ENCODE measurements at regions not wholly inside any gene's neighbourhood (a gene's known extent, or its start where the extent isn't known, plus 50 kb on each side); places are given as distances from the start of the nearest gene placed in this dataset.

GRCh38 chr5:67793966-67794365 lies 421.6 kb upstream of the PIK3R1 start:
- Histone ChIP-seq H4K20me1 (ENCODE audit: insufficient read depth) (no peaks in the 10 kb centered on the region), H3K9me2 (no peaks in the 10 kb centered on the region), H3K9me3 (no peaks in the 10 kb centered on the region), H2AFZ (ENCODE audit: low read depth) (no peak overlapping the region), H3K4me1 (ENCODE audit: control insufficient read depth in 1 of 2, insufficient read depth in 2 of 2, low read depth in 1 of 2, low read length in 1 of 2) (no peaks in the 10 kb centered on the region), H3K27ac (ENCODE audit: low read depth in 2 of 2, low read length in 1 of 2) (no peak overlapping the region), H3K4me2 (no peak overlapping the region), H3K79me2 (ENCODE audit: insufficient read depth) (no peaks in the 10 kb centered on the region), H3K27me3 (ENCODE audit: insufficient read depth) (no peaks in the 10 kb centered on the region), H3F3A (replicated peaks; ENCODE audit: insufficient read depth) (no peaks in the 10 kb centered on the region), H3K4me3 (ENCODE audit: low read depth in 2 of 2, low read length in 1 of 2) (no peak overlapping the region), H3K36me3 (replicated peaks in 1 of 2; ENCODE audit: control insufficient read depth in 1 of 2, insufficient read depth in 2 of 2, low read length in 1 of 2) (no peaks in the 10 kb centered on the region), H3K9ac (no peak overlapping the region)
- POLR2A ChIA-PET = no interaction called here
- CTCF ChIA-PET = no interaction called here
- WGBS (ENCODE audit: low lambda C conversion rate) = 54% methylated on average over 2 of the region's 2 CpGs
- TF ChIP-seq MAX (IDR thresholded peaks at IDR 0.05; ENCODE audit: low read depth) = no peak
- no peak for TF ChIP-seq JUND (IDR thresholded peaks at IDR 0.05)
- TF ChIP-seq NRF1 (IDR thresholded peaks at IDR 0.05; ENCODE audit: low read depth, low read length) = no peak
- no peak for TF ChIP-seq SMC3 (IDR thresholded peaks at IDR 0.05; ENCODE audit: low read depth, low read length)
- no peak for TF ChIP-seq POLR2AphosphoS5 (IDR thresholded peaks at IDR 0.05; ENCODE audit: low read depth, low read length)
- no peak for TF ChIP-seq CTCF (IDR thresholded peaks at IDR 0.05)
- TF ChIP-seq TAF1 (IDR thresholded peaks at IDR 0.05; ENCODE audit: borderline replicate concordance, low read depth, low read length) = no peak
- TF ChIP-seq ELF1 (IDR thresholded peaks at IDR 0.05) = no peak
- TF ChIP-seq RFX5 (IDR thresholded peaks at IDR 0.05; ENCODE audit: low read length) = no peak
- TF ChIP-seq ZBTB33 (IDR thresholded peaks at IDR 0.05; ENCODE audit: borderline replicate concordance, low read depth) = no peak
- no peak for TF ChIP-seq GABPA (IDR thresholded peaks at IDR 0.05; ENCODE audit: low read depth)
- TF ChIP-seq RXRA (IDR thresholded peaks at IDR 0.05; ENCODE audit: borderline replicate concordance, low read depth) = no peak
- TF ChIP-seq FOXM1 (IDR thresholded peaks at IDR 0.05; ENCODE audit: low read depth) = no peak
- no peak for TF ChIP-seq GATA2 (CRISPR knock-in tag; IDR thresholded peaks at IDR 0.05)
- no peak for TF ChIP-seq TEAD4 (IDR thresholded peaks at IDR 0.05; ENCODE audit: borderline replicate concordance, insufficient read depth)
- no peak for TF ChIP-seq CHD2 (IDR thresholded peaks at IDR 0.05; ENCODE audit: low read length, partially characterized antibody)
- DNase-seq = no peak

- TF ChIP-seq MXI1 (IDR thresholded peaks at IDR 0.05; ENCODE audit: low read depth, low read length) = no peak
- TF ChIP-seq FOSL2 (IDR thresholded peaks at IDR 0.05; ENCODE audit: borderline replicate concordance, low read depth) = no peak
- no peak for TF ChIP-seq NFIC (IDR thresholded peaks at IDR 0.05; ENCODE audit: borderline replicate concordance)
- no peak for TF ChIP-seq GATA2 (CRISPR knock-in tag; IDR thresholded peaks at IDR 0.05)
- TF ChIP-seq FOXJ3 (CRISPR knock-in tag; IDR thresholded peaks at IDR 0.05) = no peak
- no peak for TF ChIP-seq NRF1 (IDR thresholded peaks at IDR 0.05; ENCODE audit: low read depth, low read length)
- TF ChIP-seq ZBTB33 (IDR thresholded peaks at IDR 0.05; ENCODE audit: borderline replicate concordance, low read depth) = no peak
- TF ChIP-seq FOXM1 (IDR thresholded peaks at IDR 0.05; ENCODE audit: low read depth) = no peak
- no peak for TF ChIP-seq CTCF (IDR thresholded peaks at IDR 0.05)
- no peak for TF ChIP-seq EZH2phosphoT487 (IDR thresholded peaks at IDR 0.05; ENCODE audit: borderline replicate concordance, low read depth)
- no peak for TF ChIP-seq POLR2AphosphoS5 (IDR thresholded peaks at IDR 0.05; ENCODE audit: low read depth, low read length)
- WGBS (ENCODE audit: low lambda C conversion rate) = 14% methylated on average over 1 of the region's 1 CpG
- H3K27me3 ChIP-seq (ENCODE audit: insufficient read depth) = no peaks in the 10 kb centered on the region
- CTCF ChIA-PET = no interaction called here
- H3K4me3 ChIP-seq (ENCODE audit: low read depth in 2 of 2, low read length in 1 of 2) = no peak overlapping the region
- no peak overlapping the region for H3K9ac ChIP-seq
- H3K4me2 ChIP-seq = no peak overlapping the region
- DNase-seq = no peak
- H3K4me1 ChIP-seq (ENCODE audit: control insufficient read depth in 1 of 2, insufficient read depth in 2 of 2, low read depth in 1 of 2, low read length in 1 of 2) = no peaks in the 10 kb centered on the region
- H3F3A ChIP-seq (replicated peaks; ENCODE audit: insufficient read depth) = no peaks in the 10 kb centered on the region
- POLR2A ChIA-PET = no interaction called here
- no peaks in the 10 kb centered on the region for H3K36me3 ChIP-seq (replicated peaks in 1 of 2; ENCODE audit: control insufficient read depth in 1 of 2, insufficient read depth in 2 of 2, low read length in 1 of 2)
- no peak overlapping the region for H3K27ac ChIP-seq (ENCODE audit: low read depth in 2 of 2, low read length in 1 of 2)
- H3K79me2 ChIP-seq (ENCODE audit: insufficient read depth) = no peaks in the 10 kb centered on the region
- H3K9me3 ChIP-seq = no peaks in the 10 kb centered on the region
- no peak overlapping the region for H2AFZ ChIP-seq (ENCODE audit: low read depth)
- no peaks in the 10 kb centered on the region for H4K20me1 ChIP-seq (ENCODE audit: insufficient read depth)
- H3K9me2 ChIP-seq = no peaks in the 10 kb centered on the region
Measured at GRCh38 chr5:67793418-67793817, 422.1 kb upstream of the PIK3R1 start.
